Testis (tissue), 2 donors: ENCODE measurements at regions not wholly inside any gene's neighbourhood (a gene's known extent, or its start where the extent isn't known, plus 50 kb on each side); places are given as distances from the start of the nearest gene placed in this dataset.

Experiments
- POLR2A ChIP-seq: fragments of 450-650 bp; IDR thresholded peaks from one replicate; pipeline ENCODE4 v1.6.1; 2017; ENCODE audit warnings: antibody characterized with exemption, mild to moderate bottlenecking, moderate library complexity
- TF ChIP-seq, protein P1 (sequence below), 3 experiments: fragments of 450-650 bp in 2 of 3; fragments of 200-600 bp in 1 of 3; sonication (generic) in 1 of 3; IDR thresholded peaks; one replicate each; pipeline ENCODE4 v1.5.1; 2016 to 2019; ENCODE audit warnings: antibody characterized with exemption in 3 of 3, mild to moderate bottlenecking in 2 of 3, moderate library complexity in 1 of 3

DNA sequence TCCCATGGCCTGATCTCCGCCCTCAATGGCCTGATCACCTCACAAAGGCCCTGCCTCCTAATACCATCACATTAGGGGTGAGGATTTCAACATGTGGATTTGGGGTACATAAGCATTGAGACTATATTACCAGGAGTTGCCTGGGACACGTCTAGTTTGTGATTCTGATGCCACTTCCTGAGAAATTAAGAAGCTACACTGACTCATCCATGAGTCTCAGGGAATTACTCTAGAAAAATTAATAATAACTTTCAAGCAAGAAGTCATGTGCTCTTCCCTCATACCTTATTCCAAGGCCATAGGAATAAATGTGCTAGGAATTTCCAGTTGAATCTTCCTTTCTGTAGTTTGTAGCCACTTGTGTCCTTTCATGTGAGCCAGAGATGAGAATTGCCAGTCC lies 519.3 kb upstream of the MKI67 start:
- no peak for TF ChIP-seq POLR2A
- TF ChIP-seq, protein P1, sequence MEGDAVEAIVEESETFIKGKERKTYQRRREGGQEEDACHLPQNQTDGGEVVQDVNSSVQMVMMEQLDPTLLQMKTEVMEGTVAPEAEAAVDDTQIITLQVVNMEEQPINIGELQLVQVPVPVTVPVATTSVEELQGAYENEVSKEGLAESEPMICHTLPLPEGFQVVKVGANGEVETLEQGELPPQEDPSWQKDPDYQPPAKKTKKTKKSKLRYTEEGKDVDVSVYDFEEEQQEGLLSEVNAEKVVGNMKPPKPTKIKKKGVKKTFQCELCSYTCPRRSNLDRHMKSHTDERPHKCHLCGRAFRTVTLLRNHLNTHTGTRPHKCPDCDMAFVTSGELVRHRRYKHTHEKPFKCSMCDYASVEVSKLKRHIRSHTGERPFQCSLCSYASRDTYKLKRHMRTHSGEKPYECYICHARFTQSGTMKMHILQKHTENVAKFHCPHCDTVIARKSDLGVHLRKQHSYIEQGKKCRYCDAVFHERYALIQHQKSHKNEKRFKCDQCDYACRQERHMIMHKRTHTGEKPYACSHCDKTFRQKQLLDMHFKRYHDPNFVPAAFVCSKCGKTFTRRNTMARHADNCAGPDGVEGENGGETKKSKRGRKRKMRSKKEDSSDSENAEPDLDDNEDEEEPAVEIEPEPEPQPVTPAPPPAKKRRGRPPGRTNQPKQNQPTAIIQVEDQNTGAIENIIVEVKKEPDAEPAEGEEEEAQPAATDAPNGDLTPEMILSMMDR (IDR thresholded peaks at IDR 0.05), result no peak
